Activated naive CD4-positive, alpha-beta T cell treated with anti-CD3 and anti-CD28 coated beads, Interleukin-2, amount 10 ng/mL, durations not matched to agents 7 days and 5 days (primary cell): ENCODE measurements at regions not wholly inside any gene's neighbourhood (a gene's known extent, or its start where the extent isn't known, plus 50 kb on each side); places are given as distances from the start of the nearest gene placed in this dataset.

Experiments used
- CTCF ChIA-PET: fragments of 350-600 bp; sonication (Branson Sonifier 250); formaldehyde crosslinking; loops from one replicate; lab custom pipeline; 2021; ENCODE audit warnings: antibody characterized with exemption; lab: Charles Lee
- DNase-seq: peaks from one replicate; pipeline ENCODE4 v3.0.0-alpha.2; 2020
- H3K27ac Mint-ChIP-seq: one replicate; pipeline ENCODE4 v1.8.0; 2021; ENCODE audit warnings: mild to moderate bottlenecking, moderate library complexity, mixed read lengths
- H3K27me3 Mint-ChIP-seq: one replicate; pipeline ENCODE4 v1.8.0; 2021; ENCODE audit warnings: mild to moderate bottlenecking, mixed read lengths
- H3K36me3 Mint-ChIP-seq: one replicate; pipeline ENCODE4 v1.8.0; 2021; ENCODE audit warnings: mixed read lengths
- H3K4me1 Mint-ChIP-seq: one replicate; pipeline ENCODE4 v1.8.0; 2021; ENCODE audit warnings: mixed read lengths
- H3K4me3 Mint-ChIP-seq: one replicate; pipeline ENCODE4 v1.8.0; 2021; ENCODE audit warnings: mild to moderate bottlenecking, moderate library complexity, mixed read lengths
- H3K9me3 Mint-ChIP-seq: one replicate; pipeline ENCODE4 v1.8.0; 2021; ENCODE audit warnings: mixed read lengths

GRCh38 chr22:20637750-20638506, 130.5 kb downstream of the MED15 start:
- no peak overlapping the region for H3K4me3 Mint-ChIP-seq
- no peak overlapping the region for H3K27ac Mint-ChIP-seq
- H3K4me1 Mint-ChIP-seq = no peaks in the 10 kb centered on the region
- peaks cover 60% of the 10 kb centered on the region for H3K27me3 Mint-ChIP-seq
- H3K36me3 Mint-ChIP-seq = no peaks in the 10 kb centered on the region
- peaks cover 3% of the 10 kb centered on the region for H3K9me3 Mint-ChIP-seq
- CTCF ChIA-PET = no interaction called here
- DNase-seq = peak; percentile 5

GRCh38 chr22:20638507-20638870, 131.1 kb downstream of the MED15 start:
- no peak overlapping the region for H3K4me3 Mint-ChIP-seq
- no peak overlapping the region for H3K27ac Mint-ChIP-seq
- peaks cover 56% of the 10 kb centered on the region for H3K27me3 Mint-ChIP-seq
- peak; percentile 4 for DNase-seq
- no peaks in the 10 kb centered on the region for H3K4me1 Mint-ChIP-seq
- CTCF ChIA-PET = no interaction called here
- no peaks in the 10 kb centered on the region for H3K36me3 Mint-ChIP-seq
- H3K9me3 Mint-ChIP-seq = peaks cover 3% of the 10 kb centered on the region

GRCh38 chr22:20639343-20639742, 131.9 kb downstream of the MED15 start:
- H3K4me3 Mint-ChIP-seq = no peak overlapping the region
- CTCF ChIA-PET = no interaction called here
- H3K27ac Mint-ChIP-seq = no peak overlapping the region
- H3K27me3 Mint-ChIP-seq = peaks cover 52% of the 10 kb centered on the region
- H3K9me3 Mint-ChIP-seq = peaks cover 3% of the 10 kb centered on the region
- no peaks in the 10 kb centered on the region for H3K36me3 Mint-ChIP-seq
- no peaks in the 10 kb centered on the region for H3K4me1 Mint-ChIP-seq
- peak; percentile 14 for DNase-seq

- no peaks in the 10 kb centered on the region for H3K4me1 Mint-ChIP-seq
- H3K27ac Mint-ChIP-seq = no peak overlapping the region
- no peaks in the 10 kb centered on the region for H3K36me3 Mint-ChIP-seq
- peaks cover 3% of the 10 kb centered on the region for H3K9me3 Mint-ChIP-seq
- CTCF ChIA-PET = no interaction called here
- DNase-seq = no peak
- no peak overlapping the region for H3K4me3 Mint-ChIP-seq
- H3K27me3 Mint-ChIP-seq = peaks cover 48% of the 10 kb centered on the region
Observed at GRCh38 chr22:20639750-20640149, 132.3 kb downstream of the MED15 start.

- Mint-ChIP-seq H3K36me3 (no peaks in the 10 kb centered on the region), H3K9me3 (peaks cover 3% of the 10 kb centered on the region), H3K27me3 (peaks cover 35% of the 10 kb centered on the region), H3K4me3 (no peak overlapping the region), H3K27ac (no peak overlapping the region), H3K4me1 (no peaks in the 10 kb centered on the region)
- CTCF ChIA-PET = no interaction called here
- no peak for DNase-seq
Observed at GRCh38 chr22:20641198-20641892, 132.6 kb upstream of the SERPIND1 start.

- Mint-ChIP-seq H3K27me3 (peaks cover 28% of the 10 kb centered on the region), H3K9me3 (peaks cover 3% of the 10 kb centered on the region), H3K4me3 (no peak overlapping the region), H3K27ac (no peak overlapping the region), H3K36me3 (no peaks in the 10 kb centered on the region), H3K4me1 (no peaks in the 10 kb centered on the region)
- CTCF ChIA-PET = no interaction called here
- DNase-seq = no peak
Observed at GRCh38 chr22:20641919-20642579, 131.9 kb upstream of the SERPIND1 start.

GRCh38 chr22:20642668-20643179, 131.2 kb upstream of the SERPIND1 start:
- CTCF ChIA-PET = no interaction called here
- Mint-ChIP-seq H3K9me3 (peaks cover 3% of the 10 kb centered on the region), H3K27me3 (peaks cover 29% of the 10 kb centered on the region), H3K27ac (no peak overlapping the region), H3K4me3 (no peak overlapping the region), H3K36me3 (no peaks in the 10 kb centered on the region), H3K4me1 (no peaks in the 10 kb centered on the region)
- no peak for DNase-seq

GRCh38 chr22:20644071-20644642, 129.8 kb upstream of the SERPIND1 start:
- Mint-ChIP-seq H3K36me3 (no peaks in the 10 kb centered on the region), H3K9me3 (peaks cover 3% of the 10 kb centered on the region), H3K27me3 (peaks cover 24% of the 10 kb centered on the region), H3K4me1 (no peaks in the 10 kb centered on the region), H3K4me3 (no peak overlapping the region), H3K27ac (no peak overlapping the region)
- no peak for DNase-seq
- CTCF ChIA-PET = no interaction called here

- CTCF ChIA-PET = no interaction called here
- no peaks in the 10 kb centered on the region for H3K36me3 Mint-ChIP-seq
Observed at GRCh38 chr22:20645954-20646353, 128.0 kb upstream of the SERPIND1 start.

GRCh38 chr22:20646415-20646814, 127.5 kb upstream of the SERPIND1 start:
- no peak for DNase-seq
- Mint-ChIP-seq H3K4me1 (no peaks in the 10 kb centered on the region), H3K9me3 (no peaks in the 10 kb centered on the region), H3K27ac (no peak overlapping the region), H3K4me3 (no peak overlapping the region), H3K36me3 (no peaks in the 10 kb centered on the region), H3K27me3 (peaks cover 25% of the 10 kb centered on the region)
- CTCF ChIA-PET = no interaction called here

More at GRCh38 chr22:20645954-20646353, 128.0 kb upstream of the SERPIND1 start:
- no peak overlapping the region for H3K27ac Mint-ChIP-seq
- no peak overlapping the region for H3K4me3 Mint-ChIP-seq
- no peak for DNase-seq
- H3K27me3 Mint-ChIP-seq = peaks cover 25% of the 10 kb centered on the region
- H3K9me3 Mint-ChIP-seq = no peaks in the 10 kb centered on the region
- H3K4me1 Mint-ChIP-seq = no peaks in the 10 kb centered on the region

- Mint-ChIP-seq H3K27ac (no peak overlapping the region), H3K36me3 (no peaks in the 10 kb centered on the region), H3K9me3 (no peaks in the 10 kb centered on the region), H3K4me1 (no peaks in the 10 kb centered on the region), H3K27me3 (peaks cover 25% of the 10 kb centered on the region), H3K4me3 (no peak overlapping the region)
- CTCF ChIA-PET = no interaction called here
- DNase-seq = no peak
Observed at GRCh38 chr22:20646906-20647305, 127.0 kb upstream of the SERPIND1 start.

- CTCF ChIA-PET = no interaction called here
- no peak for DNase-seq
- peaks cover 19% of the 10 kb centered on the region for H3K27me3 Mint-ChIP-seq
Observed at GRCh38 chr22:20647586-20648305, 126.2 kb upstream of the SERPIND1 start.

GRCh38 chr22:20648306-20648903, 125.5 kb upstream of the SERPIND1 start:
- Mint-ChIP-seq H3K36me3 (no peaks in the 10 kb centered on the region), H3K27me3 (peaks cover 18% of the 10 kb centered on the region), H3K27ac (no peak overlapping the region), H3K4me3 (no peak overlapping the region), H3K4me1 (no peaks in the 10 kb centered on the region), H3K9me3 (no peaks in the 10 kb centered on the region)
- CTCF ChIA-PET = no interaction called here
- no peak for DNase-seq

More at GRCh38 chr22:20647586-20648305, 126.2 kb upstream of the SERPIND1 start:
- Mint-ChIP-seq H3K4me3 (no peak overlapping the region), H3K4me1 (no peaks in the 10 kb centered on the region), H3K27ac (no peak overlapping the region), H3K36me3 (no peaks in the 10 kb centered on the region), H3K9me3 (no peaks in the 10 kb centered on the region)
